ENCODE measurements at regions not wholly inside any gene's neighbourhood (a gene's known extent, or its start where the extent isn't known, plus 50 kb on each side); places are given as distances from the start of the nearest gene placed in this dataset.

DNA sequence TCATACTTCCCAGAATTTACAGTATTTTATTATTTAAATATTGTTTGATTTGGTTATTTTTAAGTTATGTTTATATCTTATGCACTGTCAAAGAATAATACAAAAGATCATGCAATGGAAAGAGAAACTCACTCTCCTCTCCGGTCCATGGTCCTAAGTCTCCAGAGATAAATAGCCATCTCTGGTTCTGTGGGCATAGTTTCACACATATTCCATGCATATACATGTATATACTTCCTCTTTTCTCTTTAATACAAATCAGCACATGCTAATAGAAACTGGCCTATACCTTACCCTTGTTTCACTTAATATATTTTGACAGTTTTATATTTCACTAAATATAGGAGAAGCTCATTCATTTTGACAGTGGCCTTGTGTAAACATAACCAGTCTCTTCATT is 901.7 kb upstream of the CITED2 start:
- TF ChIP-seq CTCF (IDR thresholded peaks at IDR 0.05) (no peak), POLR2A (IDR thresholded peaks at IDR 0.05) (no peak)
